Activated CD8-positive, alpha-beta memory T cell treated with anti-CD3 and anti-CD28 coated beads, Interleukin-2, amount 50 U/mL, for 24 hours (primary cell): ENCODE measurements at regions not wholly inside any gene's neighbourhood (a gene's known extent, or its start where the extent isn't known, plus 50 kb on each side); places are given as distances from the start of the nearest gene placed in this dataset.

Experiments
- DNase-seq: peaks from one replicate; pipeline ENCODE4 v3.0.0-alpha.2; 2020; ENCODE audit errors: extremely low read depth

- DNase-seq: no peak
Measured at GRCh38 chr17:77854083-77854758, 104.3 kb upstream of the TNRC6C start.

GRCh38 chr17:77854759-77855745, 103.5 kb upstream of the TNRC6C start:
- DNase-seq: no peak

- no peak for DNase-seq
Measured at GRCh38 chr17:77856551-77857305, 101.8 kb upstream of the TNRC6C start.

- no peak for DNase-seq
Measured at GRCh38 chr17:77857306-77857555, 101.3 kb upstream of the TNRC6C start.

GRCh38 chr17:77857613-77858012, 100.9 kb upstream of the TNRC6C start:
- DNase-seq: no peak

GRCh38 chr17:77858291-77859034, 100.0 kb upstream of the TNRC6C start:
- DNase-seq: no peak

- no peak for DNase-seq
Measured at GRCh38 chr17:77859035-77859810, 99.3 kb upstream of the TNRC6C start.

GRCh38 chr17:77861133-77861695, 97.3 kb upstream of the TNRC6C start:
- no peak for DNase-seq

- no peak for DNase-seq
Measured at GRCh38 chr17:77861981-77862645, 96.4 kb upstream of the TNRC6C start.

- no peak for DNase-seq
Measured at GRCh38 chr17:77862890-77863813, 95.4 kb upstream of the TNRC6C start.

- DNase-seq: no peak
Measured at GRCh38 chr17:77863814-77864161, 94.7 kb upstream of the TNRC6C start.

GRCh38 chr17:77864234-77865111, 94.0 kb upstream of the TNRC6C start:
- DNase-seq: no peak

GRCh38 chr17:77865112-77865611, 93.3 kb upstream of the TNRC6C start:
- DNase-seq: no peak

- DNase-seq: no peak
Measured at GRCh38 chr17:77865716-77866115, 92.8 kb upstream of the TNRC6C start.

GRCh38 chr17:77867308-77867781, 91.2 kb upstream of the TNRC6C start:
- no peak for DNase-seq

GRCh38 chr17:77867976-77868713, 90.4 kb upstream of the TNRC6C start:
- no peak for DNase-seq

GRCh38 chr17:77869041-77869599, 89.4 kb upstream of the TNRC6C start:
- no peak for DNase-seq
